ENCODE measurements at regions not wholly inside any gene's neighbourhood (a gene's known extent, or its start where the extent isn't known, plus 50 kb on each side); places are given as distances from the start of the nearest gene placed in this dataset.
"Not testable (repeated sequence)": the region's sequence is repeated elsewhere in the genome, so short reads cannot be mapped to it uniquely, and the experiment has no call there.

GRCh38 chr22:25309586-25309985, 90.1 kb downstream of the CRYBB2 start:
- H4K20me1 ChIP-seq (ENCODE audit: insufficient read depth, low read length); H2AFZ ChIP-seq (replicated peaks; ENCODE audit: low read length, poor library complexity); H3K36me3 ChIP-seq (ENCODE audit: control insufficient read depth, insufficient read depth, low read length); intact Hi-C loops (cut with micrococcal nuclease); dilution Hi-C loops (cut with HindIII; ENCODE audit: low sequenced_read_pairs, unreplicated experiment); H3K4me3 ChIP-seq (ENCODE audit: insufficient read depth, low read depth, low read length); H2BK120ac ChIP-seq (ENCODE audit: low read depth, low read length); H3K18ac ChIP-seq (ENCODE audit: low read depth, low read length); H4K8ac ChIP-seq (ENCODE audit: low read depth in 2 of 2, low read length in 2 of 2); H3K14ac ChIP-seq (replicated peaks; ENCODE audit: low read depth, low read length); H3K79me1 ChIP-seq (ENCODE audit: low read depth in 1 of 2, low read length in 2 of 2); H2AK9ac ChIP-seq (replicated peaks; ENCODE audit: low read depth, low read length, poor library complexity); in situ Hi-C loops (cut with MboI; ENCODE audit: low sequenced_read_pairs); H3K4me2 ChIP-seq (ENCODE audit: low read depth, low read length); H3K9me3 ChIP-seq (ENCODE audit: control insufficient read depth, insufficient read depth, low read length); POLR2A ChIA-PET (ENCODE audit: unreplicated experiment); H3K9ac ChIP-seq (ENCODE audit: low read depth, low read length); ATAC-seq (ENCODE audit: low read depth); CTCF ChIA-PET; H3K23ac ChIP-seq (ENCODE audit: low read depth, low read length); H3K4ac ChIP-seq (ENCODE audit: low read depth, low read length); H4K5ac ChIP-seq (ENCODE audit: low read depth, low read length); DNase-seq; H3K56ac ChIP-seq (ENCODE audit: extremely low read depth, insufficient read depth, low read length); H3K4me1 ChIP-seq (ENCODE audit: control insufficient read depth, insufficient read depth, low read length); H3K27me3 ChIP-seq (ENCODE audit: control insufficient read depth, insufficient read depth, low read length); BruUV-seq (replicated peaks); H2BK15ac ChIP-seq (ENCODE audit: low read depth, low read length); H2AK5ac ChIP-seq (ENCODE audit: low read depth, low read length); H2BK5ac ChIP-seq (ENCODE audit: low read depth, low read length, poor library complexity, severe bottlenecking); H3K9me1 ChIP-seq (ENCODE audit: insufficient read depth, low read length); H3K27ac ChIP-seq (ENCODE audit: insufficient read depth, low read length); H2BK20ac ChIP-seq (ENCODE audit: low read depth, low read length); H4K91ac ChIP-seq (ENCODE audit: insufficient read depth, low read depth, low read length): not testable (repeated sequence)
- no CpG with 5 or more reads among the region's 4 CpGs for WGBS, 2 experiments (ENCODE audit: extremely low coverage in 2 of 2, insufficient read length in 1 of 2)

- H2BK5ac ChIP-seq (ENCODE audit: low read depth, low read length, poor library complexity, severe bottlenecking); H3K18ac ChIP-seq (ENCODE audit: low read depth, low read length); DNase-seq; dilution Hi-C loops (cut with HindIII; ENCODE audit: low sequenced_read_pairs, unreplicated experiment); H3K27ac ChIP-seq (ENCODE audit: insufficient read depth, low read length); H2AK9ac ChIP-seq (replicated peaks; ENCODE audit: low read depth, low read length, poor library complexity); H4K20me1 ChIP-seq (ENCODE audit: insufficient read depth, low read length); H4K5ac ChIP-seq (ENCODE audit: low read depth, low read length); H3K27me3 ChIP-seq (ENCODE audit: control insufficient read depth, insufficient read depth, low read length); H3K56ac ChIP-seq (ENCODE audit: extremely low read depth, insufficient read depth, low read length); H3K9me3 ChIP-seq (ENCODE audit: control insufficient read depth, insufficient read depth, low read length); H3K4me3 ChIP-seq (ENCODE audit: insufficient read depth, low read depth, low read length); H3K36me3 ChIP-seq (ENCODE audit: control insufficient read depth, insufficient read depth, low read length); H2AK5ac ChIP-seq (ENCODE audit: low read depth, low read length); H4K91ac ChIP-seq (ENCODE audit: insufficient read depth, low read depth, low read length); H2BK20ac ChIP-seq (ENCODE audit: low read depth, low read length); POLR2A ChIA-PET (ENCODE audit: unreplicated experiment); in situ Hi-C loops (cut with MboI; ENCODE audit: low sequenced_read_pairs); H3K23ac ChIP-seq (ENCODE audit: low read depth, low read length); H3K9ac ChIP-seq (ENCODE audit: low read depth, low read length); H3K79me1 ChIP-seq (ENCODE audit: low read depth in 1 of 2, low read length in 2 of 2); ATAC-seq (ENCODE audit: low read depth); H3K14ac ChIP-seq (replicated peaks; ENCODE audit: low read depth, low read length); H4K8ac ChIP-seq (ENCODE audit: low read depth in 2 of 2, low read length in 2 of 2); H3K9me1 ChIP-seq (ENCODE audit: insufficient read depth, low read length); BruUV-seq (replicated peaks); H3K4me1 ChIP-seq (ENCODE audit: control insufficient read depth, insufficient read depth, low read length); H2AFZ ChIP-seq (replicated peaks; ENCODE audit: low read length, poor library complexity); CTCF ChIA-PET; intact Hi-C loops (cut with micrococcal nuclease); H2BK120ac ChIP-seq (ENCODE audit: low read depth, low read length); H3K4me2 ChIP-seq (ENCODE audit: low read depth, low read length); H2BK15ac ChIP-seq (ENCODE audit: low read depth, low read length); H3K4ac ChIP-seq (ENCODE audit: low read depth, low read length): not testable (repeated sequence)
- no CpG with 5 or more reads among the region's 5 CpGs for WGBS, 2 experiments (ENCODE audit: extremely low coverage in 2 of 2, insufficient read length in 1 of 2)
Measured at GRCh38 chr22:25311924-25312323, 92.5 kb downstream of the CRYBB2 start.

Measured in IMR-90 (cell line).